H1 (cell line): ENCODE measurements at regions not wholly inside any gene's neighbourhood (a gene's known extent, or its start where the extent isn't known, plus 50 kb on each side); places are given as distances from the start of the nearest gene placed in this dataset.

Experiments used
- TF ChIP-seq, protein P1 (sequence below), 3 experiments: IDR thresholded peaks; 1 replicate in 2 of 3; 2 replicates in 1 of 3; pipeline versions ENCODE4 v1.5.1 to v1.6.1; 2011; ENCODE audit warnings: low read length in 3 of 3, mild to moderate bottlenecking in 3 of 3, inconsistent platforms in 2 of 3, low read depth in 1 of 3, moderate library complexity in 1 of 3; ENCODE audit not compliant: insufficient read depth in 1 of 3; ENCODE audit errors: control extremely low read depth in 1 of 3

GRCh38 chr21:39104911-39105310 lies 78.3 kb downstream of the PSMG1 start (continued):
- TF ChIP-seq, protein P1, sequence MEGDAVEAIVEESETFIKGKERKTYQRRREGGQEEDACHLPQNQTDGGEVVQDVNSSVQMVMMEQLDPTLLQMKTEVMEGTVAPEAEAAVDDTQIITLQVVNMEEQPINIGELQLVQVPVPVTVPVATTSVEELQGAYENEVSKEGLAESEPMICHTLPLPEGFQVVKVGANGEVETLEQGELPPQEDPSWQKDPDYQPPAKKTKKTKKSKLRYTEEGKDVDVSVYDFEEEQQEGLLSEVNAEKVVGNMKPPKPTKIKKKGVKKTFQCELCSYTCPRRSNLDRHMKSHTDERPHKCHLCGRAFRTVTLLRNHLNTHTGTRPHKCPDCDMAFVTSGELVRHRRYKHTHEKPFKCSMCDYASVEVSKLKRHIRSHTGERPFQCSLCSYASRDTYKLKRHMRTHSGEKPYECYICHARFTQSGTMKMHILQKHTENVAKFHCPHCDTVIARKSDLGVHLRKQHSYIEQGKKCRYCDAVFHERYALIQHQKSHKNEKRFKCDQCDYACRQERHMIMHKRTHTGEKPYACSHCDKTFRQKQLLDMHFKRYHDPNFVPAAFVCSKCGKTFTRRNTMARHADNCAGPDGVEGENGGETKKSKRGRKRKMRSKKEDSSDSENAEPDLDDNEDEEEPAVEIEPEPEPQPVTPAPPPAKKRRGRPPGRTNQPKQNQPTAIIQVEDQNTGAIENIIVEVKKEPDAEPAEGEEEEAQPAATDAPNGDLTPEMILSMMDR (IDR thresholded peaks at IDR 0.05; ENCODE audit: control extremely low read depth in 1 of 3, insufficient read depth in 1 of 3, low read depth in 1 of 3, low read length in 3 of 3) = no peak
- TF ChIP-seq, all 59 proteins: peak for 0
